GM23338 (cell line): ENCODE measurements at regions not wholly inside any gene's neighbourhood (a gene's known extent, or its start where the extent isn't known, plus 50 kb on each side); places are given as distances from the start of the nearest gene placed in this dataset.

Source experiments
- ATAC-seq: fragments of 200-7000 bp; cut with Tn5 transposase; 3 replicates; pipeline ENCODE4 v1.9.1; 2020
- DNase-seq: peaks from one replicate; pipeline ENCODE4 v3.0.0-alpha.2; 2015; ENCODE audit warnings: low spot score
- H2AFZ ChIP-seq: fragments of 200-600 bp; sonication (generic); 2 replicates; pipeline ENCODE4 v1.8.0; 2016; ENCODE audit warnings: antibody characterized with exemption, mild to moderate bottlenecking, moderate library complexity
- H3F3A ChIP-seq: fragments of 200-600 bp; sonication (generic); replicated peaks from 2 replicates; pipeline ENCODE4 v1.8.0; 2017; ENCODE audit warnings: antibody characterized with exemption, mixed run types, low read depth
- H3K27ac ChIP-seq: fragments of 200-600 bp; sonication (generic); 2 replicates; pipeline ENCODE4 v1.6.1; 2016; ENCODE audit warnings: low read depth
- H3K27me3 ChIP-seq: fragments of 200-600 bp; sonication (generic); 2 replicates; pipeline ENCODE4 v1.8.0; 2016; ENCODE audit warnings: mild to moderate bottlenecking, mixed run types, moderate library complexity; ENCODE audit not compliant: insufficient read depth
- H3K36me3 ChIP-seq: fragments of 200-600 bp; sonication (generic); 2 replicates; pipeline ENCODE4 v1.8.0; 2016; ENCODE audit warnings: mild to moderate bottlenecking; ENCODE audit not compliant: insufficient read depth
- H3K4me1 ChIP-seq: fragments of 200-600 bp; sonication (generic); 2 replicates; pipeline ENCODE4 v1.8.0; 2016; ENCODE audit warnings: mild to moderate bottlenecking, moderate library complexity; ENCODE audit not compliant: insufficient read depth
- H3K4me2 ChIP-seq: fragments of 200-600 bp; sonication (generic); 2 replicates; pipeline ENCODE4 v1.7.1; 2017; ENCODE audit warnings: mixed run types
- H3K4me3 ChIP-seq: fragments of 200-600 bp; sonication (generic); 2 replicates; pipeline ENCODE4 v1.6.1; 2016; ENCODE audit warnings: mixed run types
- H3K79me2 ChIP-seq: fragments of 200-600 bp; sonication (generic); replicated peaks from 2 replicates; pipeline ENCODE4 v1.8.0; 2017; ENCODE audit warnings: mild to moderate bottlenecking; ENCODE audit not compliant: insufficient read depth
- H3K9me2 ChIP-seq: fragments of 200-600 bp; sonication (generic); 2 replicates; pipeline ENCODE4 v1.8.0; 2017; ENCODE audit not compliant: insufficient read depth
- H4K20me1 ChIP-seq: fragments of 200-600 bp; sonication (generic); replicated peaks from 2 replicates; pipeline ENCODE4 v1.8.0; 2017; ENCODE audit warnings: mild to moderate bottlenecking; ENCODE audit not compliant: insufficient read depth
- H3K27ac Mint-ChIP-seq: 2 replicates; pipeline ENCODE4 v1.8.0; 2020; ENCODE audit warnings: inconsistent platforms, mild to moderate bottlenecking, moderate library complexity, mixed read lengths
- H3K27me3 Mint-ChIP-seq: 3 replicates; pipeline ENCODE4 v1.8.0; 2022; ENCODE audit warnings: low read depth, mild to moderate bottlenecking, moderate library complexity, mixed read lengths, inconsistent platforms; ENCODE audit not compliant: insufficient read depth, poor library complexity
- H3K36me3 Mint-ChIP-seq: 3 replicates; pipeline ENCODE4 v1.8.0; 2021; ENCODE audit warnings: low read depth, mild to moderate bottlenecking, inconsistent platforms, moderate library complexity, mixed read lengths
- H3K4me1 Mint-ChIP-seq: 3 replicates; pipeline ENCODE4 v1.8.0; 2020; ENCODE audit warnings: mild to moderate bottlenecking, inconsistent platforms, mixed read lengths
- H3K4me3 Mint-ChIP-seq: 3 replicates; pipeline ENCODE4 v1.8.0; 2021; ENCODE audit warnings: moderate library complexity, mild to moderate bottlenecking, inconsistent platforms, mixed read lengths
- H3K9me3 Mint-ChIP-seq: 3 replicates; pipeline ENCODE4 v1.8.0; 2020; ENCODE audit warnings: moderate library complexity, mild to moderate bottlenecking, inconsistent platforms, mixed read lengths
- CREB1 ChIP-seq: fragments of 250-450 bp; sonication (Bioruptor Pico); IDR thresholded peaks from 2 replicates; pipeline ENCODE4 v1.5.0; 2020; ENCODE audit warnings: low read depth, mild to moderate bottlenecking, moderate library complexity
- ETS1 ChIP-seq: IDR thresholded peaks from 2 replicates; pipeline ENCODE4 v1.6.1; 2016; ENCODE audit warnings: antibody characterized with exemption
- EZH2 ChIP-seq: fragments of 200-600 bp; sonication (generic); IDR thresholded peaks from one replicate; pipeline ENCODE4 v1.8.0; 2017; ENCODE audit warnings: antibody characterized with exemption, mild to moderate bottlenecking, low read depth; ENCODE audit not compliant: unreplicated experiment
- EZH2phosphoT487 ChIP-seq: fragments of 200-600 bp; sonication (generic); IDR thresholded peaks from one replicate; pipeline ENCODE4 v1.8.1; 2018; ENCODE audit warnings: antibody characterized with exemption; ENCODE audit not compliant: unreplicated experiment
- JUNB ChIP-seq: IDR thresholded peaks from one replicate; pipeline ENCODE4 v1.6.1; 2016; ENCODE audit warnings: antibody characterized with exemption; ENCODE audit not compliant: unreplicated experiment
- NANOG ChIP-seq: IDR thresholded peaks from 2 replicates; pipeline ENCODE4 v1.6.1; 2016; ENCODE audit warnings: antibody characterized with exemption, borderline replicate concordance
- POLR2AphosphoS5 ChIP-seq: IDR thresholded peaks from 2 replicates; pipeline ENCODE4 v1.6.1; 2016; ENCODE audit warnings: antibody characterized with exemption, low read depth
- STAT1 ChIP-seq: IDR thresholded peaks from one replicate; pipeline ENCODE4 v1.6.1; 2016; ENCODE audit warnings: antibody characterized with exemption; ENCODE audit not compliant: unreplicated experiment
- ZNF114 ChIP-seq: fragments of 250-450 bp; sonication (Bioruptor Pico); IDR thresholded peaks from 2 replicates; pipeline ENCODE4 v1.5.0; 2020; ENCODE audit warnings: mild to moderate bottlenecking, moderate library complexity
- ZNF331 ChIP-seq: fragments of 250-450 bp; sonication (Bioruptor Pico); IDR thresholded peaks from 2 replicates; pipeline ENCODE4 v1.5.0; 2020; ENCODE audit warnings: low read depth, mild to moderate bottlenecking, moderate library complexity
- TF ChIP-seq, protein P1 (sequence below): IDR thresholded peaks from one replicate; pipeline ENCODE4 v1.6.1; 2018; ENCODE audit warnings: antibody characterized with exemption; ENCODE audit not compliant: unreplicated experiment
- TF ChIP-seq, protein P2 (sequence below), 2 experiments: fragments of 200-600 bp in 1 of 2; sonication (generic) in 1 of 2; conservative IDR thresholded peaks; 2 replicates each; pipeline versions ENCODE4 v1.5.1 to v1.6.1; 2016 to 2017; ENCODE audit warnings: antibody characterized with exemption in 2 of 2, low read depth in 2 of 2, mild to moderate bottlenecking in 2 of 2, moderate library complexity in 1 of 2
- TF ChIP-seq, protein P3 (sequence below): fragments of 250-450 bp; sonication (Bioruptor Pico); IDR thresholded peaks from 2 replicates; pipeline ENCODE4 v1.5.0; 2020; ENCODE audit warnings: mild to moderate bottlenecking, moderate library complexity

- H3K4me3 Mint-ChIP-seq, result no peak overlapping the region
- no peaks in the 10 kb centered on the region for H3K27me3 ChIP-seq
- DNase-seq, result no peak
- peaks cover 2% of the 10 kb centered on the region for H3K27me3 Mint-ChIP-seq
- H3K4me3 ChIP-seq, result no peak overlapping the region
- no peaks in the 10 kb centered on the region for H3F3A ChIP-seq
- no peaks in the 10 kb centered on the region for H3K36me3 Mint-ChIP-seq
- no peaks in the 10 kb centered on the region for H3K4me1 ChIP-seq
- TF ChIP-seq POLR2AphosphoS5 (no peak), ZNF114 (no peak), STAT1 (no peak), ETS1 (no peak), NANOG (no peak), EZH2phosphoT487 (no peak), JUNB (no peak), EZH2 (no peak), ZNF331 (CRISPR knock-in tag) (no peak), CREB1 (no peak)
- TF ChIP-seq, protein P1, sequence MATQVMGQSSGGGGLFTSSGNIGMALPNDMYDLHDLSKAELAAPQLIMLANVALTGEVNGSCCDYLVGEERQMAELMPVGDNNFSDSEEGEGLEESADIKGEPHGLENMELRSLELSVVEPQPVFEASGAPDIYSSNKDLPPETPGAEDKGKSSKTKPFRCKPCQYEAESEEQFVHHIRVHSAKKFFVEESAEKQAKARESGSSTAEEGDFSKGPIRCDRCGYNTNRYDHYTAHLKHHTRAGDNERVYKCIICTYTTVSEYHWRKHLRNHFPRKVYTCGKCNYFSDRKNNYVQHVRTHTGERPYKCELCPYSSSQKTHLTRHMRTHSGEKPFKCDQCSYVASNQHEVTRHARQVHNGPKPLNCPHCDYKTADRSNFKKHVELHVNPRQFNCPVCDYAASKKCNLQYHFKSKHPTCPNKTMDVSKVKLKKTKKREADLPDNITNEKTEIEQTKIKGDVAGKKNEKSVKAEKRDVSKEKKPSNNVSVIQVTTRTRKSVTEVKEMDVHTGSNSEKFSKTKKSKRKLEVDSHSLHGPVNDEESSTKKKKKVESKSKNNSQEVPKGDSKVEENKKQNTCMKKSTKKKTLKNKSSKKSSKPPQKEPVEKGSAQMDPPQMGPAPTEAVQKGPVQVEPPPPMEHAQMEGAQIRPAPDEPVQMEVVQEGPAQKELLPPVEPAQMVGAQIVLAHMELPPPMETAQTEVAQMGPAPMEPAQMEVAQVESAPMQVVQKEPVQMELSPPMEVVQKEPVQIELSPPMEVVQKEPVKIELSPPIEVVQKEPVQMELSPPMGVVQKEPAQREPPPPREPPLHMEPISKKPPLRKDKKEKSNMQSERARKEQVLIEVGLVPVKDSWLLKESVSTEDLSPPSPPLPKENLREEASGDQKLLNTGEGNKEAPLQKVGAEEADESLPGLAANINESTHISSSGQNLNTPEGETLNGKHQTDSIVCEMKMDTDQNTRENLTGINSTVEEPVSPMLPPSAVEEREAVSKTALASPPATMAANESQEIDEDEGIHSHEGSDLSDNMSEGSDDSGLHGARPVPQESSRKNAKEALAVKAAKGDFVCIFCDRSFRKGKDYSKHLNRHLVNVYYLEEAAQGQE, result no peak
- TF ChIP-seq, protein P2, sequence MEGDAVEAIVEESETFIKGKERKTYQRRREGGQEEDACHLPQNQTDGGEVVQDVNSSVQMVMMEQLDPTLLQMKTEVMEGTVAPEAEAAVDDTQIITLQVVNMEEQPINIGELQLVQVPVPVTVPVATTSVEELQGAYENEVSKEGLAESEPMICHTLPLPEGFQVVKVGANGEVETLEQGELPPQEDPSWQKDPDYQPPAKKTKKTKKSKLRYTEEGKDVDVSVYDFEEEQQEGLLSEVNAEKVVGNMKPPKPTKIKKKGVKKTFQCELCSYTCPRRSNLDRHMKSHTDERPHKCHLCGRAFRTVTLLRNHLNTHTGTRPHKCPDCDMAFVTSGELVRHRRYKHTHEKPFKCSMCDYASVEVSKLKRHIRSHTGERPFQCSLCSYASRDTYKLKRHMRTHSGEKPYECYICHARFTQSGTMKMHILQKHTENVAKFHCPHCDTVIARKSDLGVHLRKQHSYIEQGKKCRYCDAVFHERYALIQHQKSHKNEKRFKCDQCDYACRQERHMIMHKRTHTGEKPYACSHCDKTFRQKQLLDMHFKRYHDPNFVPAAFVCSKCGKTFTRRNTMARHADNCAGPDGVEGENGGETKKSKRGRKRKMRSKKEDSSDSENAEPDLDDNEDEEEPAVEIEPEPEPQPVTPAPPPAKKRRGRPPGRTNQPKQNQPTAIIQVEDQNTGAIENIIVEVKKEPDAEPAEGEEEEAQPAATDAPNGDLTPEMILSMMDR (conservative IDR thresholded peaks at IDR 0.05; ENCODE audit: low read depth in 2 of 2), result no peak
- TF ChIP-seq, protein P3, sequence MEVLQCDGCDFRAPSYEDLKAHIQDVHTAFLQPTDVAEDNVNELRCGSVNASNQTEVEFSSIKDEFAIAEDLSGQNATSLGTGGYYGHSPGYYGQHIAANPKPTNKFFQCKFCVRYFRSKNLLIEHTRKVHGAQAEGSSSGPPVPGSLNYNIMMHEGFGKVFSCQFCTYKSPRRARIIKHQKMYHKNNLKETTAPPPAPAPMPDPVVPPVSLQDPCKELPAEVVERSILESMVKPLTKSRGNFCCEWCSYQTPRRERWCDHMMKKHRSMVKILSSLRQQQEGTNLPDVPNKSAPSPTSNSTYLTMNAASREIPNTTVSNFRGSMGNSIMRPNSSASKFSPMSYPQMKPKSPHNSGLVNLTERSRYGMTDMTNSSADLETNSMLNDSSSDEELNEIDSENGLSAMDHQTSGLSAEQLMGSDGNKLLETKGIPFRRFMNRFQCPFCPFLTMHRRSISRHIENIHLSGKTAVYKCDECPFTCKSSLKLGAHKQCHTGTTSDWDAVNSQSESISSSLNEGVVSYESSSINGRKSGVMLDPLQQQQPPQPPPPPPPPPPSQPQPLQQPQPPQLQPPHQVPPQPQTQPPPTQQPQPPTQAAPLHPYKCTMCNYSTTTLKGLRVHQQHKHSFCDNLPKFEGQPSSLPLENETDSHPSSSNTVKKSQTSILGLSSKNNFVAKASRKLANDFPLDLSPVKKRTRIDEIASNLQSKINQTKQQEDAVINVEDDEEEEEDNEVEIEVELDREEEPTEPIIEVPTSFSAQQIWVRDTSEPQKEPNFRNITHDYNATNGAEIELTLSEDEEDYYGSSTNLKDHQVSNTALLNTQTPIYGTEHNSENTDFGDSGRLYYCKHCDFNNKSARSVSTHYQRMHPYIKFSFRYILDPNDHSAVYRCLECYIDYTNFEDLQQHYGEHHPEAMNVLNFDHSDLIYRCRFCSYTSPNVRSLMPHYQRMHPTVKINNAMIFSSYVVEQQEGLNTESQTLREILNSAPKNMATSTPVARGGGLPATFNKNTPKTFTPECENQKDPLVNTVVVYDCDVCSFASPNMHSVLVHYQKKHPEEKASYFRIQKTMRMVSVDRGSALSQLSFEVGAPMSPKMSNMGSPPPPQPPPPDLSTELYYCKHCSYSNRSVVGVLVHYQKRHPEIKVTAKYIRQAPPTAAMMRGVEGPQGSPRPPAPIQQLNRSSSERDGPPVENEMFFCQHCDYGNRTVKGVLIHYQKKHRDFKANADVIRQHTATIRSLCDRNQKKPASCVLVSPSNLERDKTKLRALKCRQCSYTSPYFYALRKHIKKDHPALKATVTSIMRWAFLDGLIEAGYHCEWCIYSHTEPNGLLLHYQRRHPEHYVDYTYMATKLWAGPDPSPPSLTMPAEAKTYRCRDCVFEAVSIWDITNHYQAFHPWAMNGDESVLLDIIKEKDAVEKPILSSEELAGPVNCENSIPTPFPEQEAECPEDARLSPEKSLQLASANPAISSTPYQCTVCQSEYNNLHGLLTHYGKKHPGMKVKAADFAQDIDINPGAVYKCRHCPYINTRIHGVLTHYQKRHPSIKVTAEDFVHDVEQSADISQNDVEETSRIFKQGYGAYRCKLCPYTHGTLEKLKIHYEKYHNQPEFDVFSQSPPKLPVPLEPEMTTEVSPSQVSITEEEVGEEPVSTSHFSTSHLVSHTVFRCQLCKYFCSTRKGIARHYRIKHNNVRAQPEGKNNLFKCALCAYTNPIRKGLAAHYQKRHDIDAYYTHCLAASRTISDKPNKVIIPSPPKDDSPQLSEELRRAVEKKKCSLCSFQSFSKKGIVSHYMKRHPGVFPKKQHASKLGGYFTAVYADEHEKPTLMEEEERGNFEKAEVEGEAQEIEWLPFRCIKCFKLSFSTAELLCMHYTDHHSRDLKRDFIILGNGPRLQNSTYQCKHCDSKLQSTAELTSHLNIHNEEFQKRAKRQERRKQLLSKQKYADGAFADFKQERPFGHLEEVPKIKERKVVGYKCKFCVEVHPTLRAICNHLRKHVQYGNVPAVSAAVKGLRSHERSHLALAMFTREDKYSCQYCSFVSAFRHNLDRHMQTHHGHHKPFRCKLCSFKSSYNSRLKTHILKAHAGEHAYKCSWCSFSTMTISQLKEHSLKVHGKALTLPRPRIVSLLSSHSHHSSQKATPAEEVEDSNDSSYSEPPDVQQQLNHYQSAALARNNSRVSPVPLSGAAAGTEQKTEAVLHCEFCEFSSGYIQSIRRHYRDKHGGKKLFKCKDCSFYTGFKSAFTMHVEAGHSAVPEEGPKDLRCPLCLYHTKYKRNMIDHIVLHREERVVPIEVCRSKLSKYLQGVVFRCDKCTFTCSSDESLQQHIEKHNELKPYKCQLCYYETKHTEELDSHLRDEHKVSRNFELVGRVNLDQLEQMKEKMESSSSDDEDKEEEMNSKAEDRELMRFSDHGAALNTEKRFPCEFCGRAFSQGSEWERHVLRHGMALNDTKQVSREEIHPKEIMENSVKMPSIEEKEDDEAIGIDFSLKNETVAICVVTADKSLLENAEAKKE (CRISPR knock-in tag), result no peak
- H3K9me3 Mint-ChIP-seq, result no peaks in the 10 kb centered on the region
- H3K4me1 Mint-ChIP-seq, result peaks cover 2% of the 10 kb centered on the region; the same call in 1 of the 3 replicates
- peaks cover 15% of the 10 kb centered on the region for H3K9me2 ChIP-seq
- no peaks in the 10 kb centered on the region for H3K79me2 ChIP-seq
- H4K20me1 ChIP-seq, result no peaks in the 10 kb centered on the region
- H3K4me2 ChIP-seq, result no peak overlapping the region
- ATAC-seq, result no peak
- no peak overlapping the region for H2AFZ ChIP-seq
- no peaks in the 10 kb centered on the region for H3K36me3 ChIP-seq
- no peak overlapping the region for H3K27ac ChIP-seq
- no peak overlapping the region for H3K27ac Mint-ChIP-seq
Observed at GRCh38 chr15:69897471-69898237, 200.1 kb downstream of the TLE3 start.
